Ishikawa (cell line): ENCODE measurements at regions not wholly inside any gene's neighbourhood (a gene's known extent, or its start where the extent isn't known, plus 50 kb on each side); places are given as distances from the start of the nearest gene placed in this dataset.

Source experiments
- CEBPB ChIP-seq: IDR thresholded peaks from 2 replicates; pipeline ENCODE4 v1.6.1; 2012
- EGR1 ChIP-seq: IDR thresholded peaks from 2 replicates; pipeline ENCODE4 v1.6.1; 2012
- EP300 ChIP-seq: IDR thresholded peaks from 2 replicates; pipeline ENCODE4 v1.6.1; 2012; ENCODE audit warnings: borderline replicate concordance
- RAD21 ChIP-seq: IDR thresholded peaks from 2 replicates; pipeline ENCODE4 v1.6.1; 2012; ENCODE audit warnings: low read depth
- TAF1 ChIP-seq: IDR thresholded peaks from 2 replicates; pipeline ENCODE4 v1.6.1; 2012; ENCODE audit warnings: low read depth, mild to moderate bottlenecking
- YY1 ChIP-seq: IDR thresholded peaks from 2 replicates; pipeline ENCODE4 v1.6.1; 2012; ENCODE audit warnings: low read depth
- TF ChIP-seq, protein P1 (sequence below): IDR thresholded peaks from 2 replicates; pipeline ENCODE4 v1.6.1; 2012
- TF ChIP-seq, protein P2 (sequence below): IDR thresholded peaks from 2 replicates; pipeline ENCODE4 v1.6.1; 2012; ENCODE audit warnings: low read depth, mild to moderate bottlenecking

DNA sequence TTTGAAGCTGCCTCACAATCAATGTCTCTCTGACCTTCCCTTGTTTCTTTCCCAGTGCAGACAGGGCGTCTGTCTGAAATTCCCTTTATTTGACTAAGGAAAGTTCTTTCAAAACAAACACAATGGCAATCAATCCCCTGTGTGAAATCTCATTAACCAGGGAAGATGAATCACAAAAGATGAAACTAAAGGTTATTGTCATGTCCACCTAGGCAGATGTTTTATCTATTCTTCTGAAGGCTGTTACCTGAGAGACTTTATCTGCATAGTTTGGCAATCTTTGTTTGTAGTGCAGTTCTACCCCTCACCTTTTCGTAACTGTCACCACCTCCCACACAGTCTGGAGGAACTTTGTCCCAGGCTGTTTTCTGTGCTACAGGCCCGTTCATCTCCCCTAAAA lies 217.5 kb upstream of the RIOK2 start:
- TF ChIP-seq, protein P1, sequence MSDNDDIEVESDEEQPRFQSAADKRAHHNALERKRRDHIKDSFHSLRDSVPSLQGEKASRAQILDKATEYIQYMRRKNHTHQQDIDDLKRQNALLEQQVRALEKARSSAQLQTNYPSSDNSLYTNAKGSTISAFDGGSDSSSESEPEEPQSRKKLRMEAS, result no peak
- TF ChIP-seq CEBPB, result no peak
- no peak for TF ChIP-seq EGR1
- no peak for TF ChIP-seq RAD21
- no peak for TF ChIP-seq YY1
- TF ChIP-seq EP300, result no peak
- TF ChIP-seq TAF1, result no peak
- TF ChIP-seq, protein P2, sequence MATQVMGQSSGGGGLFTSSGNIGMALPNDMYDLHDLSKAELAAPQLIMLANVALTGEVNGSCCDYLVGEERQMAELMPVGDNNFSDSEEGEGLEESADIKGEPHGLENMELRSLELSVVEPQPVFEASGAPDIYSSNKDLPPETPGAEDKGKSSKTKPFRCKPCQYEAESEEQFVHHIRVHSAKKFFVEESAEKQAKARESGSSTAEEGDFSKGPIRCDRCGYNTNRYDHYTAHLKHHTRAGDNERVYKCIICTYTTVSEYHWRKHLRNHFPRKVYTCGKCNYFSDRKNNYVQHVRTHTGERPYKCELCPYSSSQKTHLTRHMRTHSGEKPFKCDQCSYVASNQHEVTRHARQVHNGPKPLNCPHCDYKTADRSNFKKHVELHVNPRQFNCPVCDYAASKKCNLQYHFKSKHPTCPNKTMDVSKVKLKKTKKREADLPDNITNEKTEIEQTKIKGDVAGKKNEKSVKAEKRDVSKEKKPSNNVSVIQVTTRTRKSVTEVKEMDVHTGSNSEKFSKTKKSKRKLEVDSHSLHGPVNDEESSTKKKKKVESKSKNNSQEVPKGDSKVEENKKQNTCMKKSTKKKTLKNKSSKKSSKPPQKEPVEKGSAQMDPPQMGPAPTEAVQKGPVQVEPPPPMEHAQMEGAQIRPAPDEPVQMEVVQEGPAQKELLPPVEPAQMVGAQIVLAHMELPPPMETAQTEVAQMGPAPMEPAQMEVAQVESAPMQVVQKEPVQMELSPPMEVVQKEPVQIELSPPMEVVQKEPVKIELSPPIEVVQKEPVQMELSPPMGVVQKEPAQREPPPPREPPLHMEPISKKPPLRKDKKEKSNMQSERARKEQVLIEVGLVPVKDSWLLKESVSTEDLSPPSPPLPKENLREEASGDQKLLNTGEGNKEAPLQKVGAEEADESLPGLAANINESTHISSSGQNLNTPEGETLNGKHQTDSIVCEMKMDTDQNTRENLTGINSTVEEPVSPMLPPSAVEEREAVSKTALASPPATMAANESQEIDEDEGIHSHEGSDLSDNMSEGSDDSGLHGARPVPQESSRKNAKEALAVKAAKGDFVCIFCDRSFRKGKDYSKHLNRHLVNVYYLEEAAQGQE, result no peak
